Loucy (cell line): ENCODE measurements at regions not wholly inside any gene's neighbourhood (a gene's known extent, or its start where the extent isn't known, plus 50 kb on each side); places are given as distances from the start of the nearest gene placed in this dataset.

Source experiments
- EZH2phosphoT487 ChIP-seq: fragments of 200-600 bp; IDR thresholded peaks from 2 replicates; pipeline ENCODE4 v1.6.1; 2018; ENCODE audit warnings: antibody characterized with exemption, mild to moderate bottlenecking, moderate library complexity, borderline replicate concordance
- TF ChIP-seq, protein P1 (sequence below): fragments of 200-600 bp; sonication (generic); conservative IDR thresholded peaks from 2 replicates; pipeline ENCODE4 v1.5.1; 2014; ENCODE audit warnings: mild to moderate bottlenecking, antibody characterized with exemption, low read length

DNA sequence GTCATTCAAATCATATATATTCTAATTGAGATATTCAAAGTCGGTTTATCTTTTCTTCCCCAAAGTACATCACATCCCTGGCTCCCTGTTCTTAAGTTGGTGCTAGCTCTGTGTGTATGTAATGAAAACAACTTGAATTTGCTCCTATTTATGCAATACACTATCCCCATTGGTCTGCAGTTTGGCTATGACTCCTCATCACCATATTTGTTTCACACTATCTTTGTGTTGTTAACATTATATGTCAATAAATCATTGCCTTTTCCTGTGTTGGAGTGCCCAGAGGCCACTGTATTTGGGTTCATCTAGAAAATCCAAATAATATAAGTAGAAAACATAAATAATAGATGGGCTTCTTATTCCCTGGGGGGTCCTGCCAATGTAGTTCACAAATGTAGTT is 306.6 kb upstream of the TENM4 start:
- TF ChIP-seq, protein P1, sequence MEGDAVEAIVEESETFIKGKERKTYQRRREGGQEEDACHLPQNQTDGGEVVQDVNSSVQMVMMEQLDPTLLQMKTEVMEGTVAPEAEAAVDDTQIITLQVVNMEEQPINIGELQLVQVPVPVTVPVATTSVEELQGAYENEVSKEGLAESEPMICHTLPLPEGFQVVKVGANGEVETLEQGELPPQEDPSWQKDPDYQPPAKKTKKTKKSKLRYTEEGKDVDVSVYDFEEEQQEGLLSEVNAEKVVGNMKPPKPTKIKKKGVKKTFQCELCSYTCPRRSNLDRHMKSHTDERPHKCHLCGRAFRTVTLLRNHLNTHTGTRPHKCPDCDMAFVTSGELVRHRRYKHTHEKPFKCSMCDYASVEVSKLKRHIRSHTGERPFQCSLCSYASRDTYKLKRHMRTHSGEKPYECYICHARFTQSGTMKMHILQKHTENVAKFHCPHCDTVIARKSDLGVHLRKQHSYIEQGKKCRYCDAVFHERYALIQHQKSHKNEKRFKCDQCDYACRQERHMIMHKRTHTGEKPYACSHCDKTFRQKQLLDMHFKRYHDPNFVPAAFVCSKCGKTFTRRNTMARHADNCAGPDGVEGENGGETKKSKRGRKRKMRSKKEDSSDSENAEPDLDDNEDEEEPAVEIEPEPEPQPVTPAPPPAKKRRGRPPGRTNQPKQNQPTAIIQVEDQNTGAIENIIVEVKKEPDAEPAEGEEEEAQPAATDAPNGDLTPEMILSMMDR: no peak
- no peak for TF ChIP-seq EZH2phosphoT487
